IMR-90 (cell line): ENCODE measurements at regions not wholly inside any gene's neighbourhood (a gene's known extent, or its start where the extent isn't known, plus 50 kb on each side); places are given as distances from the start of the nearest gene placed in this dataset.

Experiments
- ATAC-seq: fragments of 200-7000 bp; cut with Tn5 transposase; 2 replicates; pipeline ENCODE4 v1.9.1; 2020; ENCODE audit warnings: low read depth, mild to moderate bottlenecking, moderate library complexity
- BruUV-seq: library from RNA; stranded (reverse); fragments of 400-500 nt; replicated peaks from 2 replicates; lab custom pipeline; 2021; lab: Mats Ljungman, UMichigan
- CTCF ChIA-PET: fragments of 300-600 bp; formaldehyde crosslinking; extraction: SDS; loops from one replicate; lab custom pipeline; 2021; ENCODE audit warnings: antibody characterized with exemption; lab: Yijun Ruan, JAX
- POLR2A ChIA-PET: fragments of 300-600 bp; sonication (Branson Sonifier 250); formaldehyde crosslinking; loops from one replicate; lab custom pipeline; 2022; ENCODE audit warnings: antibody characterized with exemption; ENCODE audit not compliant: unreplicated experiment; lab: Charles Lee
- DNase-seq: peaks from one replicate; pipeline ENCODE4 v3.0.0; 2013
- H2AFZ ChIP-seq: replicated peaks from 2 replicates; pipeline ENCODE3; 2013; ENCODE audit warnings: low read length, mild to moderate bottlenecking; ENCODE audit not compliant: poor library complexity
- H2AK5ac ChIP-seq: 2 replicates; pipeline ENCODE4 v1.6.1; 2013; ENCODE audit warnings: low read depth, low read length, inconsistent platforms
- H2AK9ac ChIP-seq: replicated peaks from 2 replicates; pipeline ENCODE3; 2013; ENCODE audit warnings: mild to moderate bottlenecking, low read depth, low read length, moderate library complexity; ENCODE audit not compliant: poor library complexity
- H2BK120ac ChIP-seq: 2 replicates; pipeline ENCODE4 v1.6.1; 2013; ENCODE audit warnings: low read depth, low read length, inconsistent platforms
- H2BK15ac ChIP-seq: 3 replicates; pipeline ENCODE4 v1.6.1; 2013; ENCODE audit warnings: low read depth, low read length, inconsistent platforms
- H2BK20ac ChIP-seq: 2 replicates; pipeline ENCODE4 v1.6.1; 2013; ENCODE audit warnings: low read depth, mild to moderate bottlenecking, inconsistent platforms, low read length, moderate library complexity
- H2BK5ac ChIP-seq: 2 replicates; pipeline ENCODE4 v1.6.1; 2013; ENCODE audit warnings: mild to moderate bottlenecking, low read depth, low read length, inconsistent platforms; ENCODE audit not compliant: poor library complexity, severe bottlenecking
- H3K14ac ChIP-seq: replicated peaks from 2 replicates; pipeline ENCODE4 v1.6.1; 2013; ENCODE audit warnings: low read depth, low read length, inconsistent platforms
- H3K18ac ChIP-seq: 2 replicates; pipeline ENCODE4 v1.6.1; 2013; ENCODE audit warnings: low read depth, low read length, control low read depth
- H3K23ac ChIP-seq: 2 replicates; pipeline ENCODE4 v1.6.1; 2013; ENCODE audit warnings: low read depth, low read length, inconsistent platforms
- H3K27ac ChIP-seq: 2 replicates; pipeline ENCODE4 v1.5.1; 2013; ENCODE audit warnings: mild to moderate bottlenecking, control low read depth, low read length; ENCODE audit not compliant: insufficient read depth
- H3K27me3 ChIP-seq: 2 replicates; pipeline ENCODE4 v1.6.1; 2013; ENCODE audit warnings: low read length; ENCODE audit not compliant: control insufficient read depth, insufficient read depth
- H3K36me3 ChIP-seq: 2 replicates; pipeline ENCODE4 v1.6.1; 2013; ENCODE audit warnings: low read length, mixed read lengths; ENCODE audit not compliant: control insufficient read depth, insufficient read depth
- H3K4ac ChIP-seq: 2 replicates; pipeline ENCODE4 v1.6.1; 2013; ENCODE audit warnings: low read depth, low read length, inconsistent platforms
- H3K4me1 ChIP-seq: 2 replicates; pipeline ENCODE4 v1.6.1; 2013; ENCODE audit warnings: low read length, mixed read lengths; ENCODE audit not compliant: control insufficient read depth, insufficient read depth
- H3K4me2 ChIP-seq: 2 replicates; pipeline ENCODE4 v1.6.1; 2013; ENCODE audit warnings: low read depth, mild to moderate bottlenecking, control low read depth, low read length, moderate library complexity
- H3K4me3 ChIP-seq: 2 replicates; pipeline ENCODE4 v1.5.1; 2013; ENCODE audit warnings: low read depth, mild to moderate bottlenecking, control low read depth, low read length, moderate library complexity; ENCODE audit not compliant: insufficient read depth
- H3K56ac ChIP-seq: 2 replicates; pipeline ENCODE4 v1.6.1; 2013; ENCODE audit warnings: low read length, inconsistent platforms; ENCODE audit not compliant: insufficient read depth; ENCODE audit errors: extremely low read depth
- H3K79me1 ChIP-seq, 2 experiments: 2 replicates each; pipeline ENCODE4 v1.6.1; 2013; ENCODE audit warnings: low read length in 2 of 2, inconsistent platforms in 1 of 2, low read depth in 1 of 2
- H3K9ac ChIP-seq: 2 replicates; pipeline ENCODE4 v1.6.1; 2013; ENCODE audit warnings: low read depth, low read length, control low read depth
- H3K9me1 ChIP-seq: 2 replicates; pipeline ENCODE4 v1.6.1; 2013; ENCODE audit warnings: low read length, inconsistent platforms; ENCODE audit not compliant: insufficient read depth
- H3K9me3 ChIP-seq: 2 replicates; pipeline ENCODE4 v1.6.1; 2013; ENCODE audit warnings: low read length; ENCODE audit not compliant: control insufficient read depth, insufficient read depth
- H4K20me1 ChIP-seq: 2 replicates; pipeline ENCODE4 v1.6.1; 2013; ENCODE audit warnings: low read length, inconsistent platforms; ENCODE audit not compliant: insufficient read depth
- H4K5ac ChIP-seq: 2 replicates; pipeline ENCODE4 v1.6.1; 2013; ENCODE audit warnings: mild to moderate bottlenecking, low read depth, low read length, control low read depth
- H4K8ac ChIP-seq, 2 experiments: 2 replicates each; pipeline ENCODE4 v1.6.1; 2013; ENCODE audit warnings: low read depth in 2 of 2, low read length in 2 of 2, control low read depth in 1 of 2, inconsistent platforms in 1 of 2
- H4K91ac ChIP-seq: 2 replicates; pipeline ENCODE4 v1.6.1; 2013; ENCODE audit warnings: low read depth, low read length, inconsistent platforms; ENCODE audit not compliant: insufficient read depth
- BHLHE40 ChIP-seq: fragments of 150-350 bp; IDR thresholded peaks from 2 replicates; pipeline ENCODE4 v1.6.1; 2016; ENCODE audit warnings: mild to moderate bottlenecking, low read depth, low read length
- CEBPB ChIP-seq: IDR thresholded peaks from 2 replicates; pipeline ENCODE4 v1.6.1; 2012; ENCODE audit warnings: low read depth, low read length, improper control_type of control experiment
- CHD1 ChIP-seq: IDR thresholded peaks from 2 replicates; pipeline ENCODE4 v1.6.1; 2012; ENCODE audit warnings: low read depth, low read length, improper control_type of control experiment
- FOS ChIP-seq: fragments of 150-350 bp; IDR thresholded peaks from 2 replicates; pipeline ENCODE4 v1.6.1; 2016; ENCODE audit warnings: low read depth, low read length
- MAFK ChIP-seq: IDR thresholded peaks from 2 replicates; pipeline ENCODE4 v1.6.1; 2012; ENCODE audit warnings: low read depth, low read length, improper control_type of control experiment
- RCOR1 ChIP-seq: IDR thresholded peaks from 2 replicates; pipeline ENCODE4 v1.6.1; 2012; ENCODE audit warnings: mild to moderate bottlenecking, low read length, improper control_type of control experiment; ENCODE audit not compliant: insufficient replicate concordance
- WGBS, 2 experiments: methylation state at CpG; one replicate each; pipeline versions ENCODE4 v1.1.5 to v1.1.7; 2013; ENCODE audit warnings: missing lambda C conversion rate in 2 of 2; ENCODE audit not compliant: insufficient read length in 1 of 2; ENCODE audit errors: extremely low coverage in 2 of 2; 5-methylcytosine and 5-hydroxymethylcytosine counted together
- dilution Hi-C: fragments of 300-500 bp; cut with HindIII; formaldehyde crosslinking; loops from one replicate; pipeline ENCODE4 v1.14.3; 2018; ENCODE audit warnings: low sequenced_read_pairs; ENCODE audit not compliant: unreplicated experiment
- in situ Hi-C: fragments of 300-500 bp; cut with MboI; formaldehyde crosslinking; loops from 3 replicates; pipeline ENCODE4 v1.14.3; 2019; ENCODE audit warnings: low sequenced_read_pairs, inconsistent platforms, mixed read lengths
- intact Hi-C: fragments of 100-400 bp; cut with micrococcal nuclease; formaldehyde crosslinking; loops from 2 replicates; pipeline ENCODE4 v1.10.0; 2022
- TF ChIP-seq, protein P1 (sequence below): fragments of 150-350 bp; IDR thresholded peaks from 2 replicates; pipeline ENCODE4 v1.6.1; 2016; ENCODE audit warnings: low read depth, mild to moderate bottlenecking, low read length, moderate library complexity, borderline replicate concordance
- TF ChIP-seq, protein P2 (sequence below): conservative IDR thresholded peaks from 2 replicates; pipeline ENCODE4 v1.5.1; 2012; ENCODE audit warnings: mild to moderate bottlenecking, low read depth, low read length, improper control_type of control experiment
- TF ChIP-seq, protein P3 (sequence below): fragments of 150-350 bp; IDR thresholded peaks from 2 replicates; pipeline ENCODE4 v1.6.1; 2017; ENCODE audit warnings: mild to moderate bottlenecking, antibody characterized with exemption, low read length, low read depth

DNA sequence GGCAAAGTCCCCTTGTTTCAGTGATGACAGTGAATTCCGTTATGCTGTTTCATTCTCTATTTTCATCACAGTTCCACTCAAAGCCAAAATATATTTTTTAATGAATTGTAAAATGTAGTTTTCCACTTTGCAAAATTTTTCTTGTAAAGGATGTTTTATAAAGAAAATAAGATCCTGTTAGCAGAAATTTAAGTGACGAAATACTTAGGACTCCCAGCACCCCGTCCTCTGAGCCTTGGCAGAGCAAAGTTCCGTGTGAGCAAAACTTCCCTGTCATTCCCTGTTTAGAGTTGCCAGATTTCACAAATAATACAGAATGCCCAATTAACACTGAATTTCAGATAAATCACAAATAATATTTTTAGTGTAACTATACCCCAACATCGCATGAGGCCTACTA lies 81.0 kb upstream of the RBPJ start:
- H3K9ac ChIP-seq: 0 out of 2 replicates have a peak overlapping the region, but pooled peaks have one; percentile 6
- dilution Hi-C loops: no loop called here
- TF ChIP-seq, protein P1, sequence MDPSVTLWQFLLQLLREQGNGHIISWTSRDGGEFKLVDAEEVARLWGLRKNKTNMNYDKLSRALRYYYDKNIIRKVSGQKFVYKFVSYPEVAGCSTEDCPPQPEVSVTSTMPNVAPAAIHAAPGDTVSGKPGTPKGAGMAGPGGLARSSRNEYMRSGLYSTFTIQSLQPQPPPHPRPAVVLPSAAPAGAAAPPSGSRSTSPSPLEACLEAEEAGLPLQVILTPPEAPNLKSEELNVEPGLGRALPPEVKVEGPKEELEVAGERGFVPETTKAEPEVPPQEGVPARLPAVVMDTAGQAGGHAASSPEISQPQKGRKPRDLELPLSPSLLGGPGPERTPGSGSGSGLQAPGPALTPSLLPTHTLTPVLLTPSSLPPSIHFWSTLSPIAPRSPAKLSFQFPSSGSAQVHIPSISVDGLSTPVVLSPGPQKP: no peak
- TF ChIP-seq BHLHE40 (no peak), CEBPB (no peak), MAFK (no peak), FOS (no peak), RCOR1 (no peak), CHD1 (no peak)
- TF ChIP-seq, protein P2, sequence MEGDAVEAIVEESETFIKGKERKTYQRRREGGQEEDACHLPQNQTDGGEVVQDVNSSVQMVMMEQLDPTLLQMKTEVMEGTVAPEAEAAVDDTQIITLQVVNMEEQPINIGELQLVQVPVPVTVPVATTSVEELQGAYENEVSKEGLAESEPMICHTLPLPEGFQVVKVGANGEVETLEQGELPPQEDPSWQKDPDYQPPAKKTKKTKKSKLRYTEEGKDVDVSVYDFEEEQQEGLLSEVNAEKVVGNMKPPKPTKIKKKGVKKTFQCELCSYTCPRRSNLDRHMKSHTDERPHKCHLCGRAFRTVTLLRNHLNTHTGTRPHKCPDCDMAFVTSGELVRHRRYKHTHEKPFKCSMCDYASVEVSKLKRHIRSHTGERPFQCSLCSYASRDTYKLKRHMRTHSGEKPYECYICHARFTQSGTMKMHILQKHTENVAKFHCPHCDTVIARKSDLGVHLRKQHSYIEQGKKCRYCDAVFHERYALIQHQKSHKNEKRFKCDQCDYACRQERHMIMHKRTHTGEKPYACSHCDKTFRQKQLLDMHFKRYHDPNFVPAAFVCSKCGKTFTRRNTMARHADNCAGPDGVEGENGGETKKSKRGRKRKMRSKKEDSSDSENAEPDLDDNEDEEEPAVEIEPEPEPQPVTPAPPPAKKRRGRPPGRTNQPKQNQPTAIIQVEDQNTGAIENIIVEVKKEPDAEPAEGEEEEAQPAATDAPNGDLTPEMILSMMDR: no peak
- TF ChIP-seq, protein P3, sequence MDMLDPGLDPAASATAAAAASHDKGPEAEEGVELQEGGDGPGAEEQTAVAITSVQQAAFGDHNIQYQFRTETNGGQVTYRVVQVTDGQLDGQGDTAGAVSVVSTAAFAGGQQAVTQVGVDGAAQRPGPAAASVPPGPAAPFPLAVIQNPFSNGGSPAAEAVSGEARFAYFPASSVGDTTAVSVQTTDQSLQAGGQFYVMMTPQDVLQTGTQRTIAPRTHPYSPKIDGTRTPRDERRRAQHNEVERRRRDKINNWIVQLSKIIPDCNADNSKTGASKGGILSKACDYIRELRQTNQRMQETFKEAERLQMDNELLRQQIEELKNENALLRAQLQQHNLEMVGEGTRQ: no peak
- peaks cover 13% of the 10 kb centered on the region for H3K4me1 ChIP-seq
- CTCF ChIA-PET: no interaction called here
- peak overlapping the region; percentile 69; the same call in 1 of the 2 replicates for H3K4ac ChIP-seq
- no peak overlapping the region for H2AK5ac ChIP-seq
- peak overlapping the region; percentile 80; the same call in 1 of the 2 replicates for H3K4me2 ChIP-seq
- no peaks in the 10 kb centered on the region for H4K20me1 ChIP-seq
- peak overlapping the region; percentile 65; the same call in 1 of the 2 replicates for H2BK120ac ChIP-seq
- no peaks in the 10 kb centered on the region for H3K27me3 ChIP-seq
- POLR2A ChIA-PET: no interaction called here
- no peak overlapping the region for H2AK9ac ChIP-seq
- BruUV-seq: no TSS peak
- no peaks in the 10 kb centered on the region for H3K79me1 ChIP-seq
- H3K23ac ChIP-seq: 0 out of 2 replicates have a peak overlapping the region, but pooled peaks have one; percentile 37
- ATAC-seq (no peak), DNase-seq (no peak)
- peak overlapping the region; percentile 65; the same call in 1 of the 2 replicates for H2BK20ac ChIP-seq
- peak overlapping the region; percentile 29; the same call in 1 of the 3 replicates for H2BK15ac ChIP-seq
- H3K27ac ChIP-seq: peak overlapping the region; percentile 37; the same call in 1 of the 2 replicates
- no peak overlapping the region for H4K91ac ChIP-seq
- H3K56ac ChIP-seq: no peak overlapping the region
- peak overlapping the region in 1 of 2 experiments; percentile 67; a peak in 2 of 4 replicates for H4K8ac ChIP-seq
- H3K9me3 ChIP-seq: no peaks in the 10 kb centered on the region
- H3K4me3 ChIP-seq: no peak overlapping the region
- no CpG with 5 or more reads among the region's 5 CpGs for WGBS, 2 experiments
- H4K5ac ChIP-seq: peak overlapping the region; percentile 64
- in situ Hi-C loops: no loop called here
- peaks cover 7% of the 10 kb centered on the region for H3K9me1 ChIP-seq
- H2BK5ac ChIP-seq: peak overlapping the region; percentile 87
- peak overlapping the region; percentile 57; the same call in 1 of the 2 replicates for H3K14ac ChIP-seq
- no peak overlapping the region for H2AFZ ChIP-seq
- peak overlapping the region; percentile 85; the same call in 1 of the 2 replicates for H3K18ac ChIP-seq
- H3K36me3 ChIP-seq: no peaks in the 10 kb centered on the region
- intact Hi-C loops: loop anchor here (5.0 kb wide), 2 partner anchors 42 to 82 kb away; partner anchors contain the start of gene RBPJ
